ENCODE measurements at regions not wholly inside any gene's neighbourhood (a gene's known extent, or its start where the extent isn't known, plus 50 kb on each side); places are given as distances from the start of the nearest gene placed in this dataset.

DNA sequence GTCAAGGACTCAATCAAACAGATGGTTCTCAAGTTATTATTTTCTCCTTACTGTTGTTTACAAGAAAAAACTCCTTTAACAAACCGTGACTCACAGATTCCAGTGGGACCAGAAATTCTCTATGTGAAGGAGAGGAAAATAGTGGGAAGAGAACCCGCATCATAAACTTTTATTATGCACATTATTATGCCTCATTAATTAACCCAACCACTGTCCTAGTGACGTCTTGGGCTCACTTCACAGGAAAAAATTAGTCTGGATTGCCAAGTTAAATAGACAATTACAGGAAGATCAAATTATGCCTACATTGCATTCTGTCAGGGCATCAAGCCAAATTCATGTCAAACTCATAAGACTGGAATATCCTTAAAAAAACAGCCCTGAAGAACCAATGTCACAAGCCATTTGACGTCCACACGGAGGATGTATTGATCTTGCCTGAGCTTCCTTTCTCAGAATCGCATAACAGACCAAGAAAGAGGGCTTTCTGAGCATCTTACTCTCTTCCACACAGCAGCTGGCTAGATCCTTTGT, 347.8 kb downstream of the DUSP10 start:
- 37% methylated on average over 6 of the region's 6 CpGs for WGBS (ENCODE audit: low lambda C conversion rate)
- H3K9me2 ChIP-seq = no peaks in the 10 kb centered on the region
- no peaks in the 10 kb centered on the region for H4K20me1 ChIP-seq (ENCODE audit: insufficient read depth)
- H3K36me3 ChIP-seq (replicated peaks in 1 of 2; ENCODE audit: control insufficient read depth in 1 of 2, insufficient read depth in 2 of 2, low read length in 1 of 2) = no peaks in the 10 kb centered on the region
- peak; percentile 4 for DNase-seq
- ChIA-PET POLR2A (no interaction called here), CTCF (interaction anchor here (1.0 to 1.4 kb wide), 3 partner anchors 14 to 191 kb away, joined by 3 to 4 read pairs (median 3); no protein-coding TSS in a partner anchor)
- no peak overlapping the region for H3K4me2 ChIP-seq
- H3K4me1 ChIP-seq (ENCODE audit: control insufficient read depth in 1 of 2, insufficient read depth in 2 of 2, low read depth in 1 of 2, low read length in 1 of 2) = peaks cover 3 to 11% of the 10 kb centered on the region in 2 experiments; a peak in 2 of 4 replicates
- H3K9ac ChIP-seq = no peak overlapping the region
- no peaks in the 10 kb centered on the region for H3F3A ChIP-seq (replicated peaks; ENCODE audit: insufficient read depth)
- TF ChIP-seq GABPA (IDR thresholded peaks at IDR 0.05; ENCODE audit: low read depth) = no peak
- TF ChIP-seq, protein P1, sequence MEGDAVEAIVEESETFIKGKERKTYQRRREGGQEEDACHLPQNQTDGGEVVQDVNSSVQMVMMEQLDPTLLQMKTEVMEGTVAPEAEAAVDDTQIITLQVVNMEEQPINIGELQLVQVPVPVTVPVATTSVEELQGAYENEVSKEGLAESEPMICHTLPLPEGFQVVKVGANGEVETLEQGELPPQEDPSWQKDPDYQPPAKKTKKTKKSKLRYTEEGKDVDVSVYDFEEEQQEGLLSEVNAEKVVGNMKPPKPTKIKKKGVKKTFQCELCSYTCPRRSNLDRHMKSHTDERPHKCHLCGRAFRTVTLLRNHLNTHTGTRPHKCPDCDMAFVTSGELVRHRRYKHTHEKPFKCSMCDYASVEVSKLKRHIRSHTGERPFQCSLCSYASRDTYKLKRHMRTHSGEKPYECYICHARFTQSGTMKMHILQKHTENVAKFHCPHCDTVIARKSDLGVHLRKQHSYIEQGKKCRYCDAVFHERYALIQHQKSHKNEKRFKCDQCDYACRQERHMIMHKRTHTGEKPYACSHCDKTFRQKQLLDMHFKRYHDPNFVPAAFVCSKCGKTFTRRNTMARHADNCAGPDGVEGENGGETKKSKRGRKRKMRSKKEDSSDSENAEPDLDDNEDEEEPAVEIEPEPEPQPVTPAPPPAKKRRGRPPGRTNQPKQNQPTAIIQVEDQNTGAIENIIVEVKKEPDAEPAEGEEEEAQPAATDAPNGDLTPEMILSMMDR (IDR thresholded peaks at IDR 0.05) = no peak
- peak; percentile 68; the same call in 1 of the 2 replicates for TF ChIP-seq NFIC (IDR thresholded peaks at IDR 0.05; ENCODE audit: borderline replicate concordance)
- TF ChIP-seq, protein P2, sequence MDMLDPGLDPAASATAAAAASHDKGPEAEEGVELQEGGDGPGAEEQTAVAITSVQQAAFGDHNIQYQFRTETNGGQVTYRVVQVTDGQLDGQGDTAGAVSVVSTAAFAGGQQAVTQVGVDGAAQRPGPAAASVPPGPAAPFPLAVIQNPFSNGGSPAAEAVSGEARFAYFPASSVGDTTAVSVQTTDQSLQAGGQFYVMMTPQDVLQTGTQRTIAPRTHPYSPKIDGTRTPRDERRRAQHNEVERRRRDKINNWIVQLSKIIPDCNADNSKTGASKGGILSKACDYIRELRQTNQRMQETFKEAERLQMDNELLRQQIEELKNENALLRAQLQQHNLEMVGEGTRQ (IDR thresholded peaks at IDR 0.05; ENCODE audit: borderline replicate concordance, low read depth, low read length) = no peak
- TF ChIP-seq JUND (IDR thresholded peaks at IDR 0.05) = peak; percentile 30; the same call in 1 of the 2 replicates
- TF ChIP-seq MXI1 (IDR thresholded peaks at IDR 0.05; ENCODE audit: low read depth, low read length) = no peak
- 0 out of 4 replicates have a peak, but pooled peaks of 1 of the 2 experiments have one; percentile 16 for TF ChIP-seq EP300 (IDR thresholded peaks at IDR 0.05; ENCODE audit: borderline replicate concordance in 1 of 2, low read depth in 1 of 2, low read length in 1 of 2)
- TF ChIP-seq, protein P3, sequence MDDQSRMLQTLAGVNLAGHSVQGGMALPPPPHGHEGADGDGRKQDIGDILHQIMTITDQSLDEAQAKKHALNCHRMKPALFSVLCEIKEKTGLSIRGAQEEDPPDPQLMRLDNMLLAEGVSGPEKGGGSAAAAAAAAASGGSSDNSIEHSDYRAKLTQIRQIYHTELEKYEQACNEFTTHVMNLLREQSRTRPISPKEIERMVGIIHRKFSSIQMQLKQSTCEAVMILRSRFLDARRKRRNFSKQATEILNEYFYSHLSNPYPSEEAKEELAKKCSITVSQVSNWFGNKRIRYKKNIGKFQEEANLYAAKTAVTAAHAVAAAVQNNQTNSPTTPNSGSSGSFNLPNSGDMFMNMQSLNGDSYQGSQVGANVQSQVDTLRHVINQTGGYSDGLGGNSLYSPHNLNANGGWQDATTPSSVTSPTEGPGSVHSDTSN (IDR thresholded peaks at IDR 0.05) = 0 out of 2 replicates have a peak, but pooled peaks have one; percentile 17
- TF ChIP-seq FOXM1 (IDR thresholded peaks at IDR 0.05; ENCODE audit: low read depth) = no peak
- TF ChIP-seq ELF1 (IDR thresholded peaks at IDR 0.05) = no peak
- no peak for TF ChIP-seq SMC3 (IDR thresholded peaks at IDR 0.05; ENCODE audit: low read depth, low read length)
- TF ChIP-seq, protein P4, sequence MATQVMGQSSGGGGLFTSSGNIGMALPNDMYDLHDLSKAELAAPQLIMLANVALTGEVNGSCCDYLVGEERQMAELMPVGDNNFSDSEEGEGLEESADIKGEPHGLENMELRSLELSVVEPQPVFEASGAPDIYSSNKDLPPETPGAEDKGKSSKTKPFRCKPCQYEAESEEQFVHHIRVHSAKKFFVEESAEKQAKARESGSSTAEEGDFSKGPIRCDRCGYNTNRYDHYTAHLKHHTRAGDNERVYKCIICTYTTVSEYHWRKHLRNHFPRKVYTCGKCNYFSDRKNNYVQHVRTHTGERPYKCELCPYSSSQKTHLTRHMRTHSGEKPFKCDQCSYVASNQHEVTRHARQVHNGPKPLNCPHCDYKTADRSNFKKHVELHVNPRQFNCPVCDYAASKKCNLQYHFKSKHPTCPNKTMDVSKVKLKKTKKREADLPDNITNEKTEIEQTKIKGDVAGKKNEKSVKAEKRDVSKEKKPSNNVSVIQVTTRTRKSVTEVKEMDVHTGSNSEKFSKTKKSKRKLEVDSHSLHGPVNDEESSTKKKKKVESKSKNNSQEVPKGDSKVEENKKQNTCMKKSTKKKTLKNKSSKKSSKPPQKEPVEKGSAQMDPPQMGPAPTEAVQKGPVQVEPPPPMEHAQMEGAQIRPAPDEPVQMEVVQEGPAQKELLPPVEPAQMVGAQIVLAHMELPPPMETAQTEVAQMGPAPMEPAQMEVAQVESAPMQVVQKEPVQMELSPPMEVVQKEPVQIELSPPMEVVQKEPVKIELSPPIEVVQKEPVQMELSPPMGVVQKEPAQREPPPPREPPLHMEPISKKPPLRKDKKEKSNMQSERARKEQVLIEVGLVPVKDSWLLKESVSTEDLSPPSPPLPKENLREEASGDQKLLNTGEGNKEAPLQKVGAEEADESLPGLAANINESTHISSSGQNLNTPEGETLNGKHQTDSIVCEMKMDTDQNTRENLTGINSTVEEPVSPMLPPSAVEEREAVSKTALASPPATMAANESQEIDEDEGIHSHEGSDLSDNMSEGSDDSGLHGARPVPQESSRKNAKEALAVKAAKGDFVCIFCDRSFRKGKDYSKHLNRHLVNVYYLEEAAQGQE (IDR thresholded peaks at IDR 0.05; ENCODE audit: low read depth, low read length) = no peak
- H2AFZ ChIP-seq (ENCODE audit: low read depth) = no peak overlapping the region
- H3K9me3 ChIP-seq = no peaks in the 10 kb centered on the region
- H3K27ac ChIP-seq (ENCODE audit: low read depth in 2 of 2, low read length in 1 of 2) = peak overlapping the region; percentile 13 to 58; a peak in 2 of 4 replicates
- no peak overlapping the region for H3K4me3 ChIP-seq (ENCODE audit: low read depth in 2 of 2, low read length in 1 of 2)
- no peaks in the 10 kb centered on the region for H3K27me3 ChIP-seq (ENCODE audit: insufficient read depth)
- no peaks in the 10 kb centered on the region for H3K79me2 ChIP-seq (ENCODE audit: insufficient read depth)
